ENCODE measurements at regions not wholly inside any gene's neighbourhood (a gene's known extent, or its start where the extent isn't known, plus 50 kb on each side); places are given as distances from the start of the nearest gene placed in this dataset.

DNA sequence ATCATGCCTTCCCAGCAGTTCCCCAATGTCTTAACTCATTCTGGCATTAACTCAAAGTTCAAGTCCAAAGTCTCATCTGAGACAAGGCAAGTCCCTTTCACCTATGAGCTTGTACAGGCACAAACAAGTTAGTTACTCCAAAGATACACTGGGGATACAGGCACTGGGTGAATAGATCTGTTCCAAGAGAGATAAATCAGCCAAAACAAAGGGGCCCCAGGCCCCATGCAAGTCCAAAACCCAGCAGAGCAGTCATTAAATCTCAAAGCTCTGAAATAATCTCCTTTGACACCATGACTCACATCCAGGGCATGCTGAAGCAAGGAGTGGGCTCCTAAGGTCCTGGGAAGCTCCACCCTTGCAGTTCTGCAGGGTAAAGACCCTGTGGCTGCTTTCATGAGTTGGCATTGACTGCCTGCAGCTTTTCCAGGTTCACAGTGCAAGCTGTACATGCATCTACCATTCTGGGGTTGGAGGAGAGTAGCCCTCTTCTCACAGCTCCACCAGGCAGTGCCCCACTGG, 332.2 kb upstream of the KIF2B start:
- TF ChIP-seq, protein P1, sequence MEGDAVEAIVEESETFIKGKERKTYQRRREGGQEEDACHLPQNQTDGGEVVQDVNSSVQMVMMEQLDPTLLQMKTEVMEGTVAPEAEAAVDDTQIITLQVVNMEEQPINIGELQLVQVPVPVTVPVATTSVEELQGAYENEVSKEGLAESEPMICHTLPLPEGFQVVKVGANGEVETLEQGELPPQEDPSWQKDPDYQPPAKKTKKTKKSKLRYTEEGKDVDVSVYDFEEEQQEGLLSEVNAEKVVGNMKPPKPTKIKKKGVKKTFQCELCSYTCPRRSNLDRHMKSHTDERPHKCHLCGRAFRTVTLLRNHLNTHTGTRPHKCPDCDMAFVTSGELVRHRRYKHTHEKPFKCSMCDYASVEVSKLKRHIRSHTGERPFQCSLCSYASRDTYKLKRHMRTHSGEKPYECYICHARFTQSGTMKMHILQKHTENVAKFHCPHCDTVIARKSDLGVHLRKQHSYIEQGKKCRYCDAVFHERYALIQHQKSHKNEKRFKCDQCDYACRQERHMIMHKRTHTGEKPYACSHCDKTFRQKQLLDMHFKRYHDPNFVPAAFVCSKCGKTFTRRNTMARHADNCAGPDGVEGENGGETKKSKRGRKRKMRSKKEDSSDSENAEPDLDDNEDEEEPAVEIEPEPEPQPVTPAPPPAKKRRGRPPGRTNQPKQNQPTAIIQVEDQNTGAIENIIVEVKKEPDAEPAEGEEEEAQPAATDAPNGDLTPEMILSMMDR (conservative IDR thresholded peaks at IDR 0.05; ENCODE audit: low read depth, low read length), result no peak
- TF ChIP-seq EZH2 (IDR thresholded peaks at IDR 0.05; ENCODE audit: borderline replicate concordance, low read depth, low read length, poor library complexity, severe bottlenecking), result no peak

Measured in A673 (cell line).